Breast epithelium (tissue), 3 donors: ENCODE measurements at regions not wholly inside any gene's neighbourhood (a gene's known extent, or its start where the extent isn't known, plus 50 kb on each side); places are given as distances from the start of the nearest gene placed in this dataset.

Experiments
- POLR2A ChIP-seq: fragments of 450-650 bp; IDR thresholded peaks from one replicate; pipeline ENCODE4 v1.6.1; 2016; ENCODE audit warnings: antibody characterized with exemption, mild to moderate bottlenecking, moderate library complexity
- POLR2AphosphoS5 ChIP-seq, 3 donors: sonication (generic); formaldehyde crosslinking; IDR thresholded peaks; one replicate each; pipeline ENCODE4 v1.6.1; 2017; ENCODE audit warnings: antibody characterized with exemption in 3 of 3
- TF ChIP-seq, protein P1 (sequence below), 3 donors: fragments of 450-650 bp; IDR thresholded peaks; one replicate each; pipeline ENCODE4 v1.5.1; 2016 to 2017; ENCODE audit warnings: antibody characterized with exemption in 3 of 3, mild to moderate bottlenecking in 3 of 3, moderate library complexity in 3 of 3

DNA sequence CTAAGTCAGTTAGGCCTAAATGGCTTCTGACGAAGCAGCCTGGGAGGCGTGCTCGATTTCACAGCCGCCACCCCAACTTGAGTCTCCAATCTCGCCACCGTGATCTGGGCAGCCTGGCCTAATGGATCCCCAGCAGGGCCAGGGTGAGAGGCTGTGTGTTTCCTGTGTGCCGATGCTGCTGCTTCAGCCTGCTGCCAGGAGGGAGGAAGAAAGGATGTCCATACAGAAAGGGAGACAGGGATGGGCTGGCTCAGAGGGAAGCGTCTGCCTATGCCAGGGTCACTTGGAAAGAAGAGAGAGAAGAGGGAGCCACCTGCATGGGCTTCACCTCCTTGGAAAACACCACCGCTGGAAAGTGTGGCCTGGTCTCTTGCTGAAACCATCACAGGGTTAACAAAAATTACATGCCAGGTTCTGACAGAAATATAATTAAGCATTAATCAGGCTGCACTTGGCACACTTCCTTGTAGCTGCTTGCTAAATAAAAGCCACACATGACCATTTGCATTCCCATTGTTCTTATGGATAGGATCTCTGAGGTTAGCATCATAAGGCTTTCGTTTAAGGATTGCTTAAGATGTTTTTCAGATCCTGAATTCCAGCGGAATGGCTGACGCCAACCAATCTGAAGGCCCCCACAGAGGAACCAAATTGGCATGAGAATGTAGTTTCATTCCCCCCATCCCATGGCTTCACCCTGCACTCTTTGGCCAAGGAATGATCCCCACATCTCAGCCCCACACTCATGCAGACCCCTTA, 108.8 kb upstream of the SLC1A4 start:
- TF ChIP-seq, protein P1, sequence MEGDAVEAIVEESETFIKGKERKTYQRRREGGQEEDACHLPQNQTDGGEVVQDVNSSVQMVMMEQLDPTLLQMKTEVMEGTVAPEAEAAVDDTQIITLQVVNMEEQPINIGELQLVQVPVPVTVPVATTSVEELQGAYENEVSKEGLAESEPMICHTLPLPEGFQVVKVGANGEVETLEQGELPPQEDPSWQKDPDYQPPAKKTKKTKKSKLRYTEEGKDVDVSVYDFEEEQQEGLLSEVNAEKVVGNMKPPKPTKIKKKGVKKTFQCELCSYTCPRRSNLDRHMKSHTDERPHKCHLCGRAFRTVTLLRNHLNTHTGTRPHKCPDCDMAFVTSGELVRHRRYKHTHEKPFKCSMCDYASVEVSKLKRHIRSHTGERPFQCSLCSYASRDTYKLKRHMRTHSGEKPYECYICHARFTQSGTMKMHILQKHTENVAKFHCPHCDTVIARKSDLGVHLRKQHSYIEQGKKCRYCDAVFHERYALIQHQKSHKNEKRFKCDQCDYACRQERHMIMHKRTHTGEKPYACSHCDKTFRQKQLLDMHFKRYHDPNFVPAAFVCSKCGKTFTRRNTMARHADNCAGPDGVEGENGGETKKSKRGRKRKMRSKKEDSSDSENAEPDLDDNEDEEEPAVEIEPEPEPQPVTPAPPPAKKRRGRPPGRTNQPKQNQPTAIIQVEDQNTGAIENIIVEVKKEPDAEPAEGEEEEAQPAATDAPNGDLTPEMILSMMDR (IDR thresholded peaks at IDR 0.05): no peak
- TF ChIP-seq POLR2AphosphoS5 (IDR thresholded peaks at IDR 0.05) (no peak), POLR2A (no peak)
